Omental fat pad (tissue), 3 donors: ENCODE measurements at regions not wholly inside any gene's neighbourhood (a gene's known extent, or its start where the extent isn't known, plus 50 kb on each side); places are given as distances from the start of the nearest gene placed in this dataset.

Experiments used
- ATAC-seq: fragments of 150-250 bp; one replicate; pipeline ENCODE4 v1.9.1; 2016; ENCODE audit warnings: mild to moderate bottlenecking, moderate library complexity; ENCODE audit not compliant: low FRiP score
- DNase-seq: peaks from one replicate; pipeline ENCODE4 v3.0.0-alpha.2; 2019; ENCODE audit warnings: low spot score
- TF ChIP-seq, protein P1 (sequence below), 3 donors: fragments of 450-650 bp; IDR thresholded peaks; one replicate each; pipeline ENCODE4 v1.5.1; 2016 to 2017; ENCODE audit warnings: antibody characterized with exemption in 3 of 3, mild to moderate bottlenecking in 3 of 3, moderate library complexity in 2 of 3

DNA sequence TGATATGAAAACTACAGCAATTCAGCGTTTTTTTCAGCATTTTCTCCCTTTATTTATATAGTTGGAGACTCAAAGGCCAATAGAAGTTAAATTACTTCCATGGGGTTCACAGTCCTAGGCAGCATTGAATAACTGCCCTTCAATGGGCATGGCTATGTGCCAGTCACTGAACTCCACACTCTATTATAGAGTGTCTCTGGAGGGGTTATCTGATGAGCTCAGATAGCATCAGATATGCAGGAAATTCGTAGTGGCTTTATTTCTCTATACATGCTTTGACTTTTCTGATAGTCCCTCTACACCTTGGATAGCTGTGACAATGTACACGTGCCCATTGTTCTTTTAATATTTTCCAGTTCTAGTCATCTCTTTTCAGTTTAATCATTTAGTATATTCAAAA, 396.9 kb upstream of the CBLB start:
- ATAC-seq (no peak), DNase-seq (no peak)
- TF ChIP-seq, protein P1, sequence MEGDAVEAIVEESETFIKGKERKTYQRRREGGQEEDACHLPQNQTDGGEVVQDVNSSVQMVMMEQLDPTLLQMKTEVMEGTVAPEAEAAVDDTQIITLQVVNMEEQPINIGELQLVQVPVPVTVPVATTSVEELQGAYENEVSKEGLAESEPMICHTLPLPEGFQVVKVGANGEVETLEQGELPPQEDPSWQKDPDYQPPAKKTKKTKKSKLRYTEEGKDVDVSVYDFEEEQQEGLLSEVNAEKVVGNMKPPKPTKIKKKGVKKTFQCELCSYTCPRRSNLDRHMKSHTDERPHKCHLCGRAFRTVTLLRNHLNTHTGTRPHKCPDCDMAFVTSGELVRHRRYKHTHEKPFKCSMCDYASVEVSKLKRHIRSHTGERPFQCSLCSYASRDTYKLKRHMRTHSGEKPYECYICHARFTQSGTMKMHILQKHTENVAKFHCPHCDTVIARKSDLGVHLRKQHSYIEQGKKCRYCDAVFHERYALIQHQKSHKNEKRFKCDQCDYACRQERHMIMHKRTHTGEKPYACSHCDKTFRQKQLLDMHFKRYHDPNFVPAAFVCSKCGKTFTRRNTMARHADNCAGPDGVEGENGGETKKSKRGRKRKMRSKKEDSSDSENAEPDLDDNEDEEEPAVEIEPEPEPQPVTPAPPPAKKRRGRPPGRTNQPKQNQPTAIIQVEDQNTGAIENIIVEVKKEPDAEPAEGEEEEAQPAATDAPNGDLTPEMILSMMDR (IDR thresholded peaks at IDR 0.05) = no peak

- ATAC-seq (no peak), DNase-seq (no peak)
- TF ChIP-seq, protein P1 (IDR thresholded peaks at IDR 0.05) = no peak
Observed at GRCh38 chr3:106268696-106269095, 399.9 kb upstream of the CBLB start.

DNA sequence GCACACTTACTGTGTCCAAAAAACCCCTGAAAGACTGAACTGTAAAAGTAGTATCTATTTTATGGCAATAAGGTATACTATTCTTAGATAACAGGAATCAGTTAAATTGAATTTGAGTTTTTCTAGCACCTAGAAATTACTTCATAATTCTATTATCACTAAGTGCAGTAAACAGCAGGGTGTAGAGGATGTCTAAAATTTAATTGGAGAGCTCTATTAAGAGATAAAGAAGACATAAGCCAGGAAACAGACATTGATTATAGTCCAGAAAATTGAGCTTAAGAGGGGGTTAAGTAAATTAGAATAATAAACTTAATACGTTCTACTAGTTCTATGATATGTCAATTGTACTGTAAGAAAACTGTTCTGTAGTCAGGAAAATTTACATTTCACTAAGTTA, 403.5 kb upstream of the CBLB start:
- DNase-seq (no peak), ATAC-seq (no peak)
- TF ChIP-seq, protein P1 (IDR thresholded peaks at IDR 0.05) = no peak

DNA sequence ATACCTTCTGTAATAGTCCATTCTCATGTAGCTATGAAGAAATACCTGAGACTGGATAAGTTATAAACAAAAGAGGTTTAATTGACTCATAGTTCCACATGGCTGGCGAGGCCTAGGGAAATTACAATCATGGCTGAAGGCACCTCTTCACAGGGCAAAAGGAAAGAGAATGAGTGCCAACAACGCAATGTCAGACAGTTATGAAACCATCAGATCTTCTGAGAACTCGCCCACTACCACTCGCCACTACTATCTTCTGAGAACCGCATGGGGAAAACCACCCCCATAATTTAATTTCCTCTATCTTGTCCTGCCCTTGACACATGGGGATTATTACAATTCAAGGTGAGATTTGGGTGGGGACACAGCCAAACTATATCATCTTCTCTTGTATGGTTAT, 406.8 kb upstream of the CBLB start:
- ATAC-seq = no peak
- TF ChIP-seq, protein P1 (IDR thresholded peaks at IDR 0.05) = no peak

DNA sequence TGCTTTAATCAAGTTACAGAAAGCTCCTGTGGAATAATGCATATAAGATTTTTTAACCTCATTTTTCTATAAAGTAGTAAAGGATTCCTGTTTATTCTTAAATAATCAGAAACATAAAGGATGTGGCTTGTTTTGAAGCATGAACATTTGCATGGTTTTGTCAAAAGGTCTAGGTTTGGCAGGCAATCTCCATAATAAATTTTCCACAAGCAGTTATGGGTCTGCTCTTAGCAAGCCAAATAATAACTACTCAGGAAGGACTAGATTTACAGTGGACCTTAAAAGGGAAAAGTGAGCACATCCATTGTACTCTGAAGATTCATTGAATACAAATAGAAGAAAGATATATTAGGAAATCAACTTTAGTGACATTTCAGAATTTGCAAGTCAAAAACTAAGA, 407.3 kb upstream of the CBLB start:
- no peak for ATAC-seq
- DNase-seq = no peak

More for the DNA sequence above, 406.8 kb upstream of the CBLB start:
- no peak for DNase-seq

DNA sequence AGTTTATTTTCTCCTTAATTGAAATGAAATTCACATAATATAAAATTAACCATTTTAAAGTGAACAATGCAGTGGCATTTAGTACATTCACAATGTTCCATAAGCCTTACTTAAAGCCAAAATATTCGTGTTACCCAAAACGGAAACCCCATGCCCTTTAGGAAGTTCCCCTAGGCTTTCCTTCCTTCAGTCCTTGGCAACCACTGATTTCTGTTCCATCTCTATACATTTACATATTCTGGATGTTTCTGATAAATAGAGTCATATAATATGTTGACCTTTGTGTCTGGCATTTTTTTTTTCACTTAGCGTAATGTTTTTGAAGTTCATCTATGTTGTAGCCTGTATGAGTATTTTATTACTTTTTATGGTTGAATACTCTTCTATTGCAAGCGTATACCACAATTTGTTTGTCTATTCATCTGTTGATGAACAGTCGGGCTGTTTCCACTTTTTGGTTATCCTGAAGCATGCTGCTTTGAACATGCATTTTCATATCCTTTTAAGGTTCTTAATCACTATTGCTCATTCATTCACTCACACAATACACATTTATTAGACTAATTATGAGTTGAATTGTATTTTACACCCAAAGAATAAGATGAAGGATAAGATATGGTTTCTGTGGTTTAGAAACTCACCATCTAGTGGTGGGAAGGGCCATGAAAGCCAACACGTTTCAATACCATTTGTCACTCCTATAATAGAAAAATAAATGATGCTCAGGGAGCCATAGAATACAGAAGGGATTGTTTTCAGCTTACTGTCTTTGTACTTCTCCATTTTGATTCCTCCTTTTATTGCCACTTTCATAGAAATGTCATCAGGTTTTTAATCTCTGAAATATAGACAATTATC, 408.2 kb upstream of the CBLB start:
- ATAC-seq (no peak), DNase-seq (no peak)
- TF ChIP-seq, protein P1 (IDR thresholded peaks at IDR 0.05) = no peak

More for the DNA sequence above, 407.3 kb upstream of the CBLB start:
- TF ChIP-seq, protein P1 (IDR thresholded peaks at IDR 0.05) = no peak

- TF ChIP-seq, protein P1 (IDR thresholded peaks at IDR 0.05) = no peak
- ATAC-seq = no peak
Observed at GRCh38 chr3:106277731-106278130, 408.9 kb upstream of the CBLB start.

More at GRCh38 chr3:106277731-106278130, 408.9 kb upstream of the CBLB start:
- DNase-seq = no peak
